Dendritic cell treated with granulocyte-macrophage colony-stimulating factor and Interleukin-4, amounts not matched to agents 40 ng/mL and 50 ng/mL, for 4 days (primary cell): ENCODE measurements at regions not wholly inside any gene's neighbourhood (a gene's known extent, or its start where the extent isn't known, plus 50 kb on each side); places are given as distances from the start of the nearest gene placed in this dataset.
A peak's percentile ranks its signal among the peaks of the same experiment; 100 is the strongest.

ENCODE experiments used
- H3K27ac Mint-ChIP-seq: one replicate; pipeline ENCODE4 v1.8.0; 2022; ENCODE audit warnings: mild to moderate bottlenecking, mixed read lengths
- H3K27me3 Mint-ChIP-seq: one replicate; pipeline ENCODE4 v1.8.0; 2022; ENCODE audit warnings: mild to moderate bottlenecking, mixed read lengths
- H3K36me3 Mint-ChIP-seq: one replicate; pipeline ENCODE4 v1.8.0; 2022; ENCODE audit warnings: low read depth, mixed read lengths
- H3K4me1 Mint-ChIP-seq: one replicate; pipeline ENCODE4 v1.8.0; 2022; ENCODE audit warnings: low read depth, mixed read lengths
- H3K4me3 Mint-ChIP-seq: one replicate; pipeline ENCODE4 v1.8.0; 2022; ENCODE audit warnings: mild to moderate bottlenecking, moderate library complexity, mixed read lengths
- H3K9me3 Mint-ChIP-seq: one replicate; pipeline ENCODE4 v1.8.0; 2022; ENCODE audit warnings: mixed read lengths
- intact Hi-C: fragments of 100-400 bp; cut with micrococcal nuclease; formaldehyde crosslinking; loops from one replicate; pipeline ENCODE4 v1.15.0; 2022

GRCh38 chr7:130945411-130945811 is 211.4 kb upstream of the KLF14 start:
- Mint-ChIP-seq H3K27me3 (no peaks in the 10 kb centered on the region), H3K36me3 (peaks cover 55% of the 10 kb centered on the region)
- intact Hi-C loops = no loop called here

GRCh38 chr7:130946114-130946513 is 212.1 kb upstream of the KLF14 start:
- Mint-ChIP-seq H3K36me3 (peaks cover 48% of the 10 kb centered on the region), H3K4me1 (peaks cover 46% of the 10 kb centered on the region), H3K4me3 (no peak overlapping the region), H3K9me3 (no peaks in the 10 kb centered on the region), H3K27me3 (no peaks in the 10 kb centered on the region), H3K27ac (no peak overlapping the region)
- intact Hi-C loops = no loop called here

More at GRCh38 chr7:130945411-130945811, 211.4 kb upstream of the KLF14 start:
- Mint-ChIP-seq H3K9me3 (no peaks in the 10 kb centered on the region), H3K4me1 (peaks cover 53% of the 10 kb centered on the region), H3K4me3 (no peak overlapping the region), H3K27ac (peak overlapping the region; percentile 51)

- no peak overlapping the region for H3K4me3 Mint-ChIP-seq
- peaks cover 34% of the 10 kb centered on the region for H3K4me1 Mint-ChIP-seq
- intact Hi-C loops = no loop called here
- no peaks in the 10 kb centered on the region for H3K27me3 Mint-ChIP-seq
- H3K9me3 Mint-ChIP-seq = no peaks in the 10 kb centered on the region
- no peak overlapping the region for H3K27ac Mint-ChIP-seq
- H3K36me3 Mint-ChIP-seq = peaks cover 29% of the 10 kb centered on the region
Measured at GRCh38 chr7:130947792-130948580, 214.0 kb upstream of the KLF14 start.

GRCh38 chr7:130948822-130949221 is 214.8 kb upstream of the KLF14 start:
- no peaks in the 10 kb centered on the region for H3K27me3 Mint-ChIP-seq
- H3K27ac Mint-ChIP-seq = no peak overlapping the region
- peaks cover 28% of the 10 kb centered on the region for H3K4me1 Mint-ChIP-seq
- H3K4me3 Mint-ChIP-seq = no peak overlapping the region
- intact Hi-C loops = no loop called here
- H3K9me3 Mint-ChIP-seq = no peaks in the 10 kb centered on the region
- peaks cover 35% of the 10 kb centered on the region for H3K36me3 Mint-ChIP-seq

- H3K27me3 Mint-ChIP-seq = no peaks in the 10 kb centered on the region
- no peak overlapping the region for H3K27ac Mint-ChIP-seq
- no peaks in the 10 kb centered on the region for H3K9me3 Mint-ChIP-seq
- H3K4me1 Mint-ChIP-seq = peaks cover 30% of the 10 kb centered on the region
- intact Hi-C loops = no loop called here
- H3K36me3 Mint-ChIP-seq = peaks cover 42% of the 10 kb centered on the region
- H3K4me3 Mint-ChIP-seq = no peak overlapping the region
Measured at GRCh38 chr7:130949550-130949949, 215.5 kb upstream of the KLF14 start.

GRCh38 chr7:130950054-130950453 is 216.0 kb upstream of the KLF14 start:
- Mint-ChIP-seq H3K27ac (no peak overlapping the region), H3K36me3 (peaks cover 43% of the 10 kb centered on the region), H3K4me3 (no peak overlapping the region), H3K4me1 (peaks cover 35% of the 10 kb centered on the region), H3K9me3 (no peaks in the 10 kb centered on the region), H3K27me3 (no peaks in the 10 kb centered on the region)
- intact Hi-C loops = no loop called here

- H3K4me3 Mint-ChIP-seq = no peak overlapping the region
- no peaks in the 10 kb centered on the region for H3K27me3 Mint-ChIP-seq
- intact Hi-C loops = no loop called here
- peaks cover 41% of the 10 kb centered on the region for H3K36me3 Mint-ChIP-seq
- H3K4me1 Mint-ChIP-seq = peaks cover 32% of the 10 kb centered on the region
- no peaks in the 10 kb centered on the region for H3K9me3 Mint-ChIP-seq
- H3K27ac Mint-ChIP-seq = no peak overlapping the region
Measured at GRCh38 chr7:130950741-130951140, 216.7 kb upstream of the KLF14 start.

GRCh38 chr7:130951303-130951975 is 217.4 kb upstream of the KLF14 start:
- Mint-ChIP-seq H3K9me3 (no peaks in the 10 kb centered on the region), H3K27ac (no peak overlapping the region), H3K36me3 (peaks cover 41% of the 10 kb centered on the region), H3K4me3 (no peak overlapping the region), H3K4me1 (peaks cover 33% of the 10 kb centered on the region), H3K27me3 (no peaks in the 10 kb centered on the region)
- intact Hi-C loops = no loop called here

GRCh38 chr7:130951976-130952876 is 218.2 kb upstream of the KLF14 start:
- H3K4me1 Mint-ChIP-seq = peaks cover 39% of the 10 kb centered on the region
- no peaks in the 10 kb centered on the region for H3K27me3 Mint-ChIP-seq
- intact Hi-C loops = no loop called here
- no peak overlapping the region for H3K4me3 Mint-ChIP-seq
- no peaks in the 10 kb centered on the region for H3K9me3 Mint-ChIP-seq
- H3K36me3 Mint-ChIP-seq = peaks cover 38% of the 10 kb centered on the region
- H3K27ac Mint-ChIP-seq = no peak overlapping the region

GRCh38 chr7:130953196-130953595 is 219.2 kb upstream of the KLF14 start:
- no peak overlapping the region for H3K27ac Mint-ChIP-seq
- no peaks in the 10 kb centered on the region for H3K27me3 Mint-ChIP-seq
- H3K36me3 Mint-ChIP-seq = peaks cover 33% of the 10 kb centered on the region
- no peak overlapping the region for H3K4me3 Mint-ChIP-seq
- H3K9me3 Mint-ChIP-seq = no peaks in the 10 kb centered on the region
- peaks cover 40% of the 10 kb centered on the region for H3K4me1 Mint-ChIP-seq
- intact Hi-C loops = no loop called here

GRCh38 chr7:130954918-130955564 is 221.0 kb upstream of the KLF14 start:
- intact Hi-C loops = no loop called here
- Mint-ChIP-seq H3K4me1 (peaks cover 51% of the 10 kb centered on the region), H3K4me3 (no peak overlapping the region), H3K36me3 (peaks cover 46% of the 10 kb centered on the region), H3K27me3 (no peaks in the 10 kb centered on the region), H3K27ac (no peak overlapping the region), H3K9me3 (no peaks in the 10 kb centered on the region)

- no peak overlapping the region for H3K27ac Mint-ChIP-seq
- no peaks in the 10 kb centered on the region for H3K9me3 Mint-ChIP-seq
- peaks cover 56% of the 10 kb centered on the region for H3K4me1 Mint-ChIP-seq
- intact Hi-C loops = no loop called here
- H3K4me3 Mint-ChIP-seq = no peak overlapping the region
- peaks cover 48% of the 10 kb centered on the region for H3K36me3 Mint-ChIP-seq
- H3K27me3 Mint-ChIP-seq = no peaks in the 10 kb centered on the region
Measured at GRCh38 chr7:130955565-130955919, 221.5 kb upstream of the KLF14 start.

GRCh38 chr7:130956417-130957136 is 222.6 kb upstream of the KLF14 start:
- Mint-ChIP-seq H3K27me3 (no peaks in the 10 kb centered on the region), H3K4me3 (peak overlapping the region; percentile 53), H3K36me3 (peaks cover 48% of the 10 kb centered on the region), H3K4me1 (peaks cover 67% of the 10 kb centered on the region), H3K9me3 (no peaks in the 10 kb centered on the region), H3K27ac (peak overlapping the region; percentile 72)
- intact Hi-C loops = no loop called here
